ENCODE measurements at regions not wholly inside any gene's neighbourhood (a gene's known extent, or its start where the extent isn't known, plus 50 kb on each side); places are given as distances from the start of the nearest gene placed in this dataset.
"Not testable (repeated sequence)": the region's sequence is repeated elsewhere in the genome, so short reads cannot be mapped to it uniquely, and the experiment has no call there.

GRCh38 chr10:3375505-3375904 is 202.9 kb upstream of the PITRM1 start:
- intact Hi-C loops (cut with micrococcal nuclease; ENCODE audit: unreplicated experiment) = no loop called here
- POLR2A ChIA-PET (ENCODE audit: low non-redundant PET) = no interaction called here
- Histone ChIP-seq H3K4me1 (ENCODE audit: insufficient read depth, low read length, poor library complexity, severe bottlenecking) (no peaks in the 10 kb centered on the region), H3K36me3 (ENCODE audit: insufficient read depth, low read length, poor library complexity, severe bottlenecking) (no peaks in the 10 kb centered on the region), H3K27me3 (replicated peaks; ENCODE audit: insufficient read depth, low read depth, low read length, poor library complexity) (no peaks in the 10 kb centered on the region), H3K4me3 (ENCODE audit: low read depth, low read length, poor library complexity, severe bottlenecking) (no peak overlapping the region), H3K9me3 (ENCODE audit: low read depth, low read length, poor library complexity, severe bottlenecking) (no peaks in the 10 kb centered on the region), H3K27ac (ENCODE audit: low read depth, low read length, poor library complexity, severe bottlenecking) (no peak overlapping the region)
- TF ChIP-seq EZH2 (IDR thresholded peaks at IDR 0.05; ENCODE audit: borderline replicate concordance, low read depth, low read length, poor library complexity, severe bottlenecking) = no peak
- TF ChIP-seq, protein P1, sequence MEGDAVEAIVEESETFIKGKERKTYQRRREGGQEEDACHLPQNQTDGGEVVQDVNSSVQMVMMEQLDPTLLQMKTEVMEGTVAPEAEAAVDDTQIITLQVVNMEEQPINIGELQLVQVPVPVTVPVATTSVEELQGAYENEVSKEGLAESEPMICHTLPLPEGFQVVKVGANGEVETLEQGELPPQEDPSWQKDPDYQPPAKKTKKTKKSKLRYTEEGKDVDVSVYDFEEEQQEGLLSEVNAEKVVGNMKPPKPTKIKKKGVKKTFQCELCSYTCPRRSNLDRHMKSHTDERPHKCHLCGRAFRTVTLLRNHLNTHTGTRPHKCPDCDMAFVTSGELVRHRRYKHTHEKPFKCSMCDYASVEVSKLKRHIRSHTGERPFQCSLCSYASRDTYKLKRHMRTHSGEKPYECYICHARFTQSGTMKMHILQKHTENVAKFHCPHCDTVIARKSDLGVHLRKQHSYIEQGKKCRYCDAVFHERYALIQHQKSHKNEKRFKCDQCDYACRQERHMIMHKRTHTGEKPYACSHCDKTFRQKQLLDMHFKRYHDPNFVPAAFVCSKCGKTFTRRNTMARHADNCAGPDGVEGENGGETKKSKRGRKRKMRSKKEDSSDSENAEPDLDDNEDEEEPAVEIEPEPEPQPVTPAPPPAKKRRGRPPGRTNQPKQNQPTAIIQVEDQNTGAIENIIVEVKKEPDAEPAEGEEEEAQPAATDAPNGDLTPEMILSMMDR (conservative IDR thresholded peaks at IDR 0.05; ENCODE audit: low read depth, low read length) = no peak
- no peak for DNase-seq (ENCODE audit: low spot score)
- CTCF ChIA-PET = no interaction called here
- BruUV-seq (replicated peaks) = no TSS peak

GRCh38 chr10:3374914-3375313 is 202.3 kb upstream of the PITRM1 start:
- H3K36me3 ChIP-seq (ENCODE audit: insufficient read depth, low read length, poor library complexity, severe bottlenecking) = no peaks in the 10 kb centered on the region
- H3K27me3 ChIP-seq (replicated peaks; ENCODE audit: insufficient read depth, low read depth, low read length, poor library complexity) = no peaks in the 10 kb centered on the region
- intact Hi-C loops (cut with micrococcal nuclease; ENCODE audit: unreplicated experiment) = no loop called here
- DNase-seq (ENCODE audit: low spot score) = no peak
- ChIA-PET POLR2A (ENCODE audit: low non-redundant PET) (no interaction called here), CTCF (no interaction called here)
- no TSS peak for BruUV-seq (replicated peaks)
- TF ChIP-seq, protein P1 (conservative IDR thresholded peaks at IDR 0.05; ENCODE audit: low read depth, low read length) = no peak
- no peak for TF ChIP-seq EZH2 (IDR thresholded peaks at IDR 0.05; ENCODE audit: borderline replicate concordance, low read depth, low read length, poor library complexity, severe bottlenecking)
- no peaks in the 10 kb centered on the region for H3K9me3 ChIP-seq (ENCODE audit: low read depth, low read length, poor library complexity, severe bottlenecking)
- no peaks in the 10 kb centered on the region for H3K4me1 ChIP-seq (ENCODE audit: insufficient read depth, low read length, poor library complexity, severe bottlenecking)
- no peak overlapping the region for H3K27ac ChIP-seq (ENCODE audit: low read depth, low read length, poor library complexity, severe bottlenecking)
- H3K4me3 ChIP-seq (ENCODE audit: low read depth, low read length, poor library complexity, severe bottlenecking) = no peak overlapping the region

- CTCF ChIA-PET; DNase-seq (ENCODE audit: low spot score); H3K36me3 ChIP-seq (ENCODE audit: insufficient read depth, low read length, poor library complexity, severe bottlenecking); POLR2A ChIA-PET (ENCODE audit: low non-redundant PET); intact Hi-C loops (cut with micrococcal nuclease; ENCODE audit: unreplicated experiment); H3K4me3 ChIP-seq (ENCODE audit: low read depth, low read length, poor library complexity, severe bottlenecking); H3K9me3 ChIP-seq (ENCODE audit: low read depth, low read length, poor library complexity, severe bottlenecking); H3K27me3 ChIP-seq (replicated peaks; ENCODE audit: insufficient read depth, low read depth, low read length, poor library complexity); BruUV-seq (replicated peaks); H3K4me1 ChIP-seq (ENCODE audit: insufficient read depth, low read length, poor library complexity, severe bottlenecking); H3K27ac ChIP-seq (ENCODE audit: low read depth, low read length, poor library complexity, severe bottlenecking): not testable (repeated sequence)
Measured at GRCh38 chr10:3373374-3374027, 200.9 kb upstream of the PITRM1 start.

- H3K9me3 ChIP-seq (ENCODE audit: low read depth, low read length, poor library complexity, severe bottlenecking) = no peaks in the 10 kb centered on the region
- BruUV-seq (replicated peaks) = no TSS peak
- POLR2A ChIA-PET (ENCODE audit: low non-redundant PET) = no interaction called here
- TF ChIP-seq, protein P1 (conservative IDR thresholded peaks at IDR 0.05; ENCODE audit: low read depth, low read length) = no peak
- TF ChIP-seq EZH2 (IDR thresholded peaks at IDR 0.05; ENCODE audit: borderline replicate concordance, low read depth, low read length, poor library complexity, severe bottlenecking) = no peak
- H3K27me3 ChIP-seq (replicated peaks; ENCODE audit: insufficient read depth, low read depth, low read length, poor library complexity) = no peaks in the 10 kb centered on the region
- CTCF ChIA-PET = no interaction called here
- H3K4me1 ChIP-seq (ENCODE audit: insufficient read depth, low read length, poor library complexity, severe bottlenecking) = no peaks in the 10 kb centered on the region
- intact Hi-C loops (cut with micrococcal nuclease; ENCODE audit: unreplicated experiment) = no loop called here
- no peak for DNase-seq (ENCODE audit: low spot score)
- H3K27ac ChIP-seq (ENCODE audit: low read depth, low read length, poor library complexity, severe bottlenecking) = no peak overlapping the region
- H3K4me3 ChIP-seq (ENCODE audit: low read depth, low read length, poor library complexity, severe bottlenecking) = no peak overlapping the region
- H3K36me3 ChIP-seq (ENCODE audit: insufficient read depth, low read length, poor library complexity, severe bottlenecking) = no peaks in the 10 kb centered on the region
Measured at GRCh38 chr10:3372281-3372680, 199.7 kb upstream of the PITRM1 start.

- H3K27ac ChIP-seq (ENCODE audit: low read depth, low read length, poor library complexity, severe bottlenecking); H3K36me3 ChIP-seq (ENCODE audit: insufficient read depth, low read length, poor library complexity, severe bottlenecking); H3K9me3 ChIP-seq (ENCODE audit: low read depth, low read length, poor library complexity, severe bottlenecking); CTCF ChIA-PET; H3K27me3 ChIP-seq (replicated peaks; ENCODE audit: insufficient read depth, low read depth, low read length, poor library complexity); H3K4me3 ChIP-seq (ENCODE audit: low read depth, low read length, poor library complexity, severe bottlenecking); intact Hi-C loops (cut with micrococcal nuclease; ENCODE audit: unreplicated experiment); BruUV-seq (replicated peaks); DNase-seq (ENCODE audit: low spot score); H3K4me1 ChIP-seq (ENCODE audit: insufficient read depth, low read length, poor library complexity, severe bottlenecking); POLR2A ChIA-PET (ENCODE audit: low non-redundant PET): not testable (repeated sequence)
Measured at GRCh38 chr10:3371624-3372023, 199.0 kb upstream of the PITRM1 start.

All from A673 (cell line).